T-helper 2 cell treated with Interferon-gamma antibody and Interleukin-4, amounts not matched to agents 5 μg/mL and 100 μg/mL, for 36 hours (primary cell): ENCODE measurements at regions not wholly inside any gene's neighbourhood (a gene's known extent, or its start where the extent isn't known, plus 50 kb on each side); places are given as distances from the start of the nearest gene placed in this dataset.
"Not testable (repeated sequence)": the region's sequence is repeated elsewhere in the genome, so short reads cannot be mapped to it uniquely, and the experiment has no call there.

Experiments
- DNase-seq: peaks from one replicate; pipeline ENCODE4 v3.0.0; 2021; ENCODE audit warnings: low spot score
- H3K27ac Mint-ChIP-seq: one replicate; pipeline ENCODE4 v1.8.0; 2021; ENCODE audit warnings: mild to moderate bottlenecking, mixed read lengths
- H3K27me3 Mint-ChIP-seq: one replicate; pipeline ENCODE4 v1.8.0; 2021; ENCODE audit warnings: low read depth, mixed read lengths
- H3K36me3 Mint-ChIP-seq: one replicate; pipeline ENCODE4 v1.8.0; 2021; ENCODE audit warnings: low read depth, mixed read lengths
- H3K4me1 Mint-ChIP-seq: one replicate; pipeline ENCODE4 v1.8.0; 2021; ENCODE audit warnings: low read depth, mixed read lengths
- H3K4me3 Mint-ChIP-seq: one replicate; pipeline ENCODE4 v1.8.0; 2022; ENCODE audit warnings: mild to moderate bottlenecking, moderate library complexity, mixed read lengths
- H3K9me3 Mint-ChIP-seq: one replicate; pipeline ENCODE4 v1.8.0; 2021; ENCODE audit warnings: mixed read lengths

- Mint-ChIP-seq H3K4me3 (no peak overlapping the region), H3K27ac (no peak overlapping the region), H3K9me3 (no peaks in the 10 kb centered on the region), H3K36me3 (no peaks in the 10 kb centered on the region), H3K4me1 (peaks cover 51% of the 10 kb centered on the region), H3K27me3 (no peaks in the 10 kb centered on the region)
- DNase-seq, result no peak
Observed at GRCh38 chr1:93765099-93765498, 83.5 kb upstream of the BCAR3 start.

GRCh38 chr1:93764366-93764750 lies 82.7 kb upstream of the BCAR3 start:
- Mint-ChIP-seq H3K27me3 (no peaks in the 10 kb centered on the region), H3K27ac (peak overlapping the region; percentile 33), H3K4me3 (no peak overlapping the region)

GRCh38 chr1:93763704-93764365 lies 82.2 kb upstream of the BCAR3 start:
- peak; percentile 25 for DNase-seq
- Mint-ChIP-seq H3K27ac (no peak overlapping the region), H3K4me3 (no peak overlapping the region), H3K36me3 (peaks cover 2% of the 10 kb centered on the region), H3K27me3 (no peaks in the 10 kb centered on the region), H3K4me1 (peaks cover 61% of the 10 kb centered on the region), H3K9me3 (no peaks in the 10 kb centered on the region)

More at GRCh38 chr1:93764366-93764750, 82.7 kb upstream of the BCAR3 start:
- Mint-ChIP-seq H3K4me1 (peaks cover 58% of the 10 kb centered on the region), H3K9me3 (no peaks in the 10 kb centered on the region), H3K36me3 (peaks cover 1% of the 10 kb centered on the region)
- no peak for DNase-seq

GRCh38 chr1:93758842-93759515 lies 77.3 kb upstream of the BCAR3 start:
- Mint-ChIP-seq H3K36me3 (peaks cover 2% of the 10 kb centered on the region), H3K4me1 (peaks cover 45% of the 10 kb centered on the region), H3K9me3 (no peaks in the 10 kb centered on the region), H3K27ac (peak overlapping the region; percentile 85), H3K27me3 (no peaks in the 10 kb centered on the region), H3K4me3 (peak overlapping the region; percentile 47)
- DNase-seq, result peak; percentile 62

GRCh38 chr1:93757256-93758036 lies 75.8 kb upstream of the BCAR3 start:
- no peak for DNase-seq
- H3K4me1 Mint-ChIP-seq, result peaks cover 48% of the 10 kb centered on the region
- H3K4me3 Mint-ChIP-seq, result peak overlapping the region; percentile 11
- H3K9me3 Mint-ChIP-seq, result no peaks in the 10 kb centered on the region
- H3K27me3 Mint-ChIP-seq, result no peaks in the 10 kb centered on the region
- no peak overlapping the region for H3K27ac Mint-ChIP-seq
- peaks cover 2% of the 10 kb centered on the region for H3K36me3 Mint-ChIP-seq

- no peaks in the 10 kb centered on the region for H3K9me3 Mint-ChIP-seq
- H3K27ac Mint-ChIP-seq, result no peak overlapping the region
- H3K36me3 Mint-ChIP-seq, result peaks cover 2% of the 10 kb centered on the region
- H3K4me1 Mint-ChIP-seq, result peaks cover 49% of the 10 kb centered on the region
- no peaks in the 10 kb centered on the region for H3K27me3 Mint-ChIP-seq
- no peak overlapping the region for H3K4me3 Mint-ChIP-seq
- no peak for DNase-seq
Observed at GRCh38 chr1:93756657-93757056, 75.0 kb upstream of the BCAR3 start.

- H3K9me3 Mint-ChIP-seq, H3K4me3 Mint-ChIP-seq, H3K27ac Mint-ChIP-seq, DNase-seq, H3K27me3 Mint-ChIP-seq, H3K36me3 Mint-ChIP-seq: not testable (repeated sequence)
- peaks cover 59% of the 10 kb centered on the region for H3K4me1 Mint-ChIP-seq
Observed at GRCh38 chr1:93755251-93755715, 73.6 kb upstream of the BCAR3 start.

GRCh38 chr1:93753791-93754763 lies 72.4 kb upstream of the BCAR3 start:
- no peaks in the 10 kb centered on the region for H3K27me3 Mint-ChIP-seq
- no peak overlapping the region for H3K4me3 Mint-ChIP-seq
- H3K27ac Mint-ChIP-seq, result peak overlapping the region; percentile 11
- H3K36me3 Mint-ChIP-seq, result no peaks in the 10 kb centered on the region
- peaks cover 54% of the 10 kb centered on the region for H3K4me1 Mint-ChIP-seq
- H3K9me3 Mint-ChIP-seq, result no peaks in the 10 kb centered on the region
- DNase-seq, result no peak

- Mint-ChIP-seq H3K27ac (peak overlapping the region; percentile 47), H3K4me3 (no peak overlapping the region), H3K36me3 (peaks cover 3% of the 10 kb centered on the region), H3K9me3 (peaks cover 9% of the 10 kb centered on the region), H3K4me1 (peaks cover 45% of the 10 kb centered on the region), H3K27me3 (peaks cover 3% of the 10 kb centered on the region)
- DNase-seq, result no peak
Observed at GRCh38 chr1:93751377-93752250, 70.0 kb upstream of the BCAR3 start.

GRCh38 chr1:93750955-93751354 lies 69.3 kb upstream of the BCAR3 start:
- no peak for DNase-seq
- H3K36me3 Mint-ChIP-seq, result peaks cover 3% of the 10 kb centered on the region
- peaks cover 3% of the 10 kb centered on the region for H3K27me3 Mint-ChIP-seq
- H3K27ac Mint-ChIP-seq, result peak overlapping the region; percentile 47
- peaks cover 15% of the 10 kb centered on the region for H3K9me3 Mint-ChIP-seq
- H3K4me1 Mint-ChIP-seq, result peaks cover 44% of the 10 kb centered on the region
- no peak overlapping the region for H3K4me3 Mint-ChIP-seq

- peaks cover 3% of the 10 kb centered on the region for H3K27me3 Mint-ChIP-seq
- H3K9me3 Mint-ChIP-seq, result peaks cover 16% of the 10 kb centered on the region
- peak overlapping the region; percentile 13 for H3K27ac Mint-ChIP-seq
- peaks cover 3% of the 10 kb centered on the region for H3K36me3 Mint-ChIP-seq
- no peak overlapping the region for H3K4me3 Mint-ChIP-seq
- peaks cover 50% of the 10 kb centered on the region for H3K4me1 Mint-ChIP-seq
- DNase-seq, result no peak
Observed at GRCh38 chr1:93749894-93750301, 68.3 kb upstream of the BCAR3 start.

GRCh38 chr1:93749487-93749886 lies 67.8 kb upstream of the BCAR3 start:
- no peak for DNase-seq
- Mint-ChIP-seq H3K4me3 (no peak overlapping the region), H3K9me3 (peaks cover 16% of the 10 kb centered on the region), H3K27ac (no peak overlapping the region), H3K27me3 (peaks cover 3% of the 10 kb centered on the region), H3K36me3 (peaks cover 3% of the 10 kb centered on the region), H3K4me1 (peaks cover 55% of the 10 kb centered on the region)
